A549 (cell line): ENCODE measurements at regions not wholly inside any gene's neighbourhood (a gene's known extent, or its start where the extent isn't known, plus 50 kb on each side); places are given as distances from the start of the nearest gene placed in this dataset.

Source experiments
- ATAC-seq, 2 experiments: fragments of 200-7000 bp in 1 of 2; fragments of >200 bp in 1 of 2; cut with Nextera tagmentation in 1 of 2; cut with Tn5 transposase in 1 of 2; 3 replicates each; pipeline versions ENCODE4 v1.8.0 to v1.9.1; 2018 to 2020; ENCODE audit warnings: mild to moderate bottlenecking in 1 of 2, moderate library complexity in 1 of 2
- CTCF ChIA-PET: fragments of 300-600 bp; sonication (Branson Sonifier 250); formaldehyde crosslinking; extraction: SDS; loops from one replicate; lab custom pipeline; 2021; ENCODE audit warnings: antibody characterized with exemption, inconsistent platforms; lab: Yijun Ruan, JAX
- POLR2A ChIA-PET: fragments of 350-600 bp; formaldehyde crosslinking; extraction: SDS; loops from one replicate; lab custom pipeline; 2021; ENCODE audit warnings: antibody characterized with exemption, inconsistent platforms; lab: Yijun Ruan, JAX
- DNase-seq, 2 experiments: peaks; one replicate each; pipeline versions ENCODE4 v3.0.0 to v3.0.0-alpha.2; 2011 to 2016; ENCODE audit warnings: low read depth in 1 of 2, low spot score in 1 of 2
- FAIRE-seq: peaks from 2 replicates; lab custom pipeline; 2011; peaks lifted over from hg19 to GRCh38; lab: Jason Lieb, UNC
- H3K27ac ChIP-seq, 2 experiments: fragments of >200 bp; sonication (Bioruptor Twin); formaldehyde crosslinking; 3 replicates each; pipeline ENCODE4 v1.5.1; 2016 to 2017
- H3K4me1 ChIP-seq: fragments of >200 bp; sonication (Bioruptor Twin); formaldehyde crosslinking; 3 replicates; pipeline ENCODE4 v1.6.1; 2016
- H3K4me2 ChIP-seq: fragments of >200 bp; sonication (Bioruptor Twin); formaldehyde crosslinking; 3 replicates; pipeline ENCODE4 v1.6.1; 2016
- H3K4me3 ChIP-seq: fragments of >200 bp; sonication (Bioruptor Twin); formaldehyde crosslinking; 3 replicates; pipeline ENCODE4 v1.5.1; 2016
- H3K9me3 ChIP-seq: fragments of >200 bp; sonication (Bioruptor Twin); formaldehyde crosslinking; 3 replicates; pipeline ENCODE4 v1.6.1; 2016
- CBX2 ChIP-seq: fragments of 200-600 bp; sonication (generic); IDR thresholded peaks from 2 replicates; pipeline ENCODE4 v1.6.1; 2016; ENCODE audit warnings: low read depth, mild to moderate bottlenecking, borderline replicate concordance
- CTCF ChIP-seq: fragments of >200 bp; sonication (Bioruptor Twin); formaldehyde crosslinking; IDR thresholded peaks from 3 replicates; pipeline ENCODE4 v1.5.1; 2016
- EHMT2 ChIP-seq: fragments of 200-600 bp; sonication (generic); IDR thresholded peaks from 2 replicates; pipeline ENCODE4 v1.6.1; 2016; ENCODE audit warnings: antibody characterized with exemption, low read depth, mild to moderate bottlenecking, moderate library complexity
- EP300 ChIP-seq, 2 experiments: fragments of >200 bp; sonication (Bioruptor Twin); formaldehyde crosslinking; IDR thresholded peaks; 2 replicates in 1 of 2; 3 replicates in 1 of 2; pipeline ENCODE4 v1.6.1; 2016 to 2017
- ESRRA ChIP-seq: fragments of 150-350 bp; IDR thresholded peaks from 2 replicates; pipeline ENCODE4 v1.6.1; 2014; ENCODE audit warnings: mild to moderate bottlenecking, low read length, borderline replicate concordance
- FOSB ChIP-seq: fragments of 250-450 bp; sonication (Bioruptor Pico); IDR thresholded peaks from 2 replicates; pipeline ENCODE4 v1.5.0; 2020; ENCODE audit warnings: mild to moderate bottlenecking, moderate library complexity
- FOXS1 ChIP-seq: fragments of 250-450 bp; sonication (Bioruptor Pico); IDR thresholded peaks from 2 replicates; pipeline ENCODE4 v1.5.0; 2020; ENCODE audit warnings: mild to moderate bottlenecking, moderate library complexity
- GATA3 ChIP-seq: IDR thresholded peaks from 2 replicates; pipeline ENCODE4 v1.6.1; 2012; ENCODE audit warnings: borderline replicate concordance
- HEYL ChIP-seq: fragments of 250-450 bp; sonication (Bioruptor Pico); IDR thresholded peaks from 2 replicates; pipeline ENCODE4 v1.8.0; 2021; ENCODE audit warnings: mild to moderate bottlenecking, moderate library complexity
- JUNB ChIP-seq: fragments of >200 bp; sonication (Bioruptor Twin); formaldehyde crosslinking; IDR thresholded peaks from 2 replicates; pipeline ENCODE4 v1.6.1; 2016
- KDM5A ChIP-seq: fragments of 200-600 bp; sonication (generic); IDR thresholded peaks from 2 replicates; pipeline ENCODE4 v1.6.1; 2016; ENCODE audit warnings: antibody characterized with exemption, mild to moderate bottlenecking
- MAX ChIP-seq: IDR thresholded peaks from 2 replicates; pipeline ENCODE4 v1.6.1; 2012
- POLR2A ChIP-seq: IDR thresholded peaks from 2 replicates; pipeline ENCODE4 v1.6.1; 2012; ENCODE audit warnings: mild to moderate bottlenecking, low read length
- POLR2AphosphoS2 ChIP-seq: conservative IDR thresholded peaks from 2 replicates; pipeline ENCODE4 v1.6.1; 2012; ENCODE audit warnings: low read length, improper control_type of control experiment, inconsistent platforms
- RAD21 ChIP-seq, 2 experiments: fragments of >200 bp in 1 of 2; sonication (Bioruptor Twin) in 1 of 2; formaldehyde crosslinking in 1 of 2; IDR thresholded peaks in 1 of 2; conservative IDR thresholded peaks in 1 of 2; 2 replicates in 1 of 2; 3 replicates in 1 of 2; pipeline ENCODE4 v1.6.1; 2012 to 2018; ENCODE audit warnings: inconsistent platforms in 1 of 2
- RARB ChIP-seq: fragments of 250-450 bp; sonication (Bioruptor Pico); IDR thresholded peaks from 2 replicates; pipeline ENCODE4 v1.8.0; 2021; ENCODE audit warnings: mild to moderate bottlenecking, moderate library complexity
- RNF2 ChIP-seq: fragments of 200-600 bp; sonication (generic); IDR thresholded peaks from 2 replicates; pipeline ENCODE4 v1.6.1; 2016; ENCODE audit warnings: low read depth, mild to moderate bottlenecking, antibody characterized with exemption, moderate library complexity, borderline replicate concordance
- TP53 ChIP-seq: fragments of 250-450 bp; sonication (Bioruptor Pico); IDR thresholded peaks from 2 replicates; pipeline ENCODE4 v1.5.0; 2021; ENCODE audit warnings: mild to moderate bottlenecking, moderate library complexity
- ZFP36 ChIP-seq: fragments of 450-650 bp; IDR thresholded peaks from 2 replicates; pipeline ENCODE4 v1.6.1; 2014; ENCODE audit warnings: borderline replicate concordance; ENCODE audit not compliant: partially characterized antibody
- ZSCAN20 ChIP-seq: fragments of 250-450 bp; sonication (Bioruptor Pico); IDR thresholded peaks from 2 replicates; pipeline ENCODE4 v1.8.0; 2022; ENCODE audit warnings: mild to moderate bottlenecking, moderate library complexity
- WGBS: methylation state at CpG from one replicate; pipeline ENCODE4 v1.1.6; 2017; ENCODE audit errors: missing lambda C conversion rate; 5-methylcytosine and 5-hydroxymethylcytosine counted together
- TF ChIP-seq, protein P1 (sequence below): IDR thresholded peaks from 2 replicates; pipeline ENCODE4 v1.6.1; 2012; ENCODE audit warnings: low read depth, borderline replicate concordance
- TF ChIP-seq, protein P2 (sequence below): fragments of 250-450 bp; sonication (Bioruptor Pico); IDR thresholded peaks from 2 replicates; pipeline ENCODE4 v1.5.0; 2021; ENCODE audit warnings: mild to moderate bottlenecking, moderate library complexity, borderline replicate concordance
- TF ChIP-seq, protein P3 (sequence below): fragments of 150-350 bp; IDR thresholded peaks from 2 replicates; pipeline ENCODE4 v1.6.1; 2014; ENCODE audit warnings: low read depth, mild to moderate bottlenecking, low read length
- TF ChIP-seq, protein P4 (sequence below): IDR thresholded peaks from 2 replicates; pipeline ENCODE4 v1.6.1; 2012

- ChIA-PET CTCF (no interaction called here), POLR2A (no interaction called here)
- no peaks in the 10 kb centered on the region for H3K9me3 ChIP-seq
- H3K4me1 ChIP-seq = no peaks in the 10 kb centered on the region
- 13% methylated on average over 3 of the region's 3 CpGs for WGBS
- no peak overlapping the region for H3K27ac ChIP-seq
- no peak overlapping the region for H3K4me2 ChIP-seq
- no peak overlapping the region for H3K4me3 ChIP-seq
- no peak for ATAC-seq
- no peak for DNase-seq
- FAIRE-seq = no peak
- TF ChIP-seq RNF2 (no peak), JUNB (no peak), RAD21 (conservative IDR thresholded peaks at IDR 0.05 in 1 of 2, IDR thresholded peaks at IDR 0.05 in 1 of 2) (no peak), FOSB (CRISPR knock-in tag) (no peak), ESRRA (no peak), KDM5A (no peak), EP300 (IDR thresholded peaks at IDR 0.05) (no peak), ZSCAN20 (CRISPR knock-in tag) (no peak), FOXS1 (CRISPR knock-in tag) (no peak), HEYL (CRISPR knock-in tag) (no peak), EHMT2 (no peak), GATA3 (no peak), RARB (CRISPR knock-in tag) (no peak), ZFP36 (no peak), CBX2 (no peak), TP53 (no peak)
- TF ChIP-seq, protein P1, sequence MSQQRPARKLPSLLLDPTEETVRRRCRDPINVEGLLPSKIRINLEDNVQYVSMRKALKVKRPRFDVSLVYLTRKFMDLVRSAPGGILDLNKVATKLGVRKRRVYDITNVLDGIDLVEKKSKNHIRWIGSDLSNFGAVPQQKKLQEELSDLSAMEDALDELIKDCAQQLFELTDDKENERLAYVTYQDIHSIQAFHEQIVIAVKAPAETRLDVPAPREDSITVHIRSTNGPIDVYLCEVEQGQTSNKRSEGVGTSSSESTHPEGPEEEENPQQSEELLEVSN = no peak
- TF ChIP-seq, protein P2, sequence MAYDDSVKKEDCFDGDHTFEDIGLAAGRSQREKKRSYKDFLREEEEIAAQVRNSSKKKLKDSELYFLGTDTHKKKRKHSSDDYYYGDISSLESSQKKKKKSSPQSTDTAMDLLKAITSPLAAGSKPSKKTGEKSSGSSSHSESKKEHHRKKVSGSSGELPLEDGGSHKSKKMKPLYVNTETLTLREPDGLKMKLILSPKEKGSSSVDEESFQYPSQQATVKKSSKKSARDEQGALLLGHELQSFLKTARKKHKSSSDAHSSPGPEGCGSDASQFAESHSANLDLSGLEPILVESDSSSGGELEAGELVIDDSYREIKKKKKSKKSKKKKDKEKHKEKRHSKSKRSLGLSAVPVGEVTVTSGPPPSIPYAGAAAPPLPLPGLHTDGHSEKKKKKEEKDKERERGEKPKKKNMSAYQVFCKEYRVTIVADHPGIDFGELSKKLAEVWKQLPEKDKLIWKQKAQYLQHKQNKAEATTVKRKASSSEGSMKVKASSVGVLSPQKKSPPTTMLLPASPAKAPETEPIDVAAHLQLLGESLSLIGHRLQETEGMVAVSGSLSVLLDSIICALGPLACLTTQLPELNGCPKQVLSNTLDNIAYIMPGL (CRISPR knock-in tag) = no peak
- TF ChIP-seq, protein P3, sequence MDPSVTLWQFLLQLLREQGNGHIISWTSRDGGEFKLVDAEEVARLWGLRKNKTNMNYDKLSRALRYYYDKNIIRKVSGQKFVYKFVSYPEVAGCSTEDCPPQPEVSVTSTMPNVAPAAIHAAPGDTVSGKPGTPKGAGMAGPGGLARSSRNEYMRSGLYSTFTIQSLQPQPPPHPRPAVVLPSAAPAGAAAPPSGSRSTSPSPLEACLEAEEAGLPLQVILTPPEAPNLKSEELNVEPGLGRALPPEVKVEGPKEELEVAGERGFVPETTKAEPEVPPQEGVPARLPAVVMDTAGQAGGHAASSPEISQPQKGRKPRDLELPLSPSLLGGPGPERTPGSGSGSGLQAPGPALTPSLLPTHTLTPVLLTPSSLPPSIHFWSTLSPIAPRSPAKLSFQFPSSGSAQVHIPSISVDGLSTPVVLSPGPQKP = no peak
Measured at GRCh38 chr2:212945526-212945925, 205.9 kb downstream of the IKZF2 start.

DNA sequence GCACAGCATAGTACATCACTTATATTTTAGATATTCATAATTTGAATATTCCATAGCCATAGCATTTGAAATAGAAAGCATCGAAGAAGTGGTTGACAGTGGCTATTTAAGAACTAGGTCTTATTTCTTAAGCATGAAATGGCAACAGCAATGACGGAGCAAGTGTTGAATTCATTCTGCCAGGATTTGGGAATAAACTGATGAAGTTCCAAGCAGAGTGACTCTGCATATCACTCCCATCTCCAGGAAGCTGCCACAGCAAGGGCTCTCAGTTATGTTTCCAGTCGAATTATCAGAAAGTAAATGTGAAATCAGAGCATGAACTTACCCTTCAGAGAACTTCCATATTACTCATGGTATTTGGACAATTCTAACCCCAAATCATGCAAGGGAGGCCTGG lies 208.1 kb downstream of the IKZF2 start:
- Histone ChIP-seq H3K4me1 (no peaks in the 10 kb centered on the region), H3K4me3 (no peak overlapping the region), H3K4me2 (no peak overlapping the region), H3K9me3 (no peaks in the 10 kb centered on the region), H3K27ac (no peak overlapping the region)
- TF ChIP-seq RARB (CRISPR knock-in tag) = no peak
- TF ChIP-seq, protein P4, sequence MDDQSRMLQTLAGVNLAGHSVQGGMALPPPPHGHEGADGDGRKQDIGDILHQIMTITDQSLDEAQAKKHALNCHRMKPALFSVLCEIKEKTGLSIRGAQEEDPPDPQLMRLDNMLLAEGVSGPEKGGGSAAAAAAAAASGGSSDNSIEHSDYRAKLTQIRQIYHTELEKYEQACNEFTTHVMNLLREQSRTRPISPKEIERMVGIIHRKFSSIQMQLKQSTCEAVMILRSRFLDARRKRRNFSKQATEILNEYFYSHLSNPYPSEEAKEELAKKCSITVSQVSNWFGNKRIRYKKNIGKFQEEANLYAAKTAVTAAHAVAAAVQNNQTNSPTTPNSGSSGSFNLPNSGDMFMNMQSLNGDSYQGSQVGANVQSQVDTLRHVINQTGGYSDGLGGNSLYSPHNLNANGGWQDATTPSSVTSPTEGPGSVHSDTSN = no peak
- no peak for TF ChIP-seq POLR2AphosphoS2
- TF ChIP-seq ZSCAN20 (CRISPR knock-in tag) = no peak
- TF ChIP-seq, protein P1 = no peak
- no peak for TF ChIP-seq MAX
- TF ChIP-seq CTCF = no peak
- TF ChIP-seq POLR2A = no peak
- 38% methylated on average over 3 of the region's 3 CpGs for WGBS
- ChIA-PET CTCF (no interaction called here), POLR2A (no interaction called here)
- FAIRE-seq (no peak), DNase-seq (no peak), ATAC-seq (no peak)
